GM23248 (cell line): ENCODE measurements at regions not wholly inside any gene's neighbourhood (a gene's known extent, or its start where the extent isn't known, plus 50 kb on each side); places are given as distances from the start of the nearest gene placed in this dataset.

Experiments used
- DNase-seq: peaks from one replicate; pipeline ENCODE4 v3.0.0-alpha.2; 2015
- H2AFZ ChIP-seq: fragments of 200-600 bp; sonication (generic); 2 replicates; pipeline ENCODE4 v1.6.1; 2016; ENCODE audit warnings: antibody characterized with exemption
- H3F3A ChIP-seq: fragments of 200-600 bp; sonication (generic); 2 replicates; pipeline ENCODE4 v1.6.1; 2016; ENCODE audit warnings: mild to moderate bottlenecking, antibody characterized with exemption, mixed run types; ENCODE audit not compliant: insufficient read depth
- H3K27ac ChIP-seq: fragments of 200-600 bp; sonication (generic); 2 replicates; pipeline ENCODE4 v1.5.1; 2016; ENCODE audit warnings: mild to moderate bottlenecking
- H3K27me3 ChIP-seq: fragments of 200-600 bp; sonication (generic); replicated peaks from 2 replicates; pipeline ENCODE4 v1.6.1; 2016; ENCODE audit warnings: mild to moderate bottlenecking; ENCODE audit not compliant: insufficient read depth
- H3K36me3 ChIP-seq: fragments of 200-600 bp; sonication (generic); 2 replicates; pipeline ENCODE4 v1.6.1; 2016; ENCODE audit warnings: low read depth, mild to moderate bottlenecking
- H3K4me1 ChIP-seq: fragments of 200-600 bp; sonication (generic); 2 replicates; pipeline ENCODE4 v1.6.1; 2016; ENCODE audit warnings: mild to moderate bottlenecking; ENCODE audit not compliant: insufficient read depth
- H3K4me2 ChIP-seq: fragments of 200-600 bp; sonication (generic); one replicate; pipeline ENCODE4 v1.6.1; 2016; ENCODE audit warnings: mild to moderate bottlenecking; ENCODE audit not compliant: unreplicated experiment
- H3K4me3 ChIP-seq: fragments of 200-600 bp; sonication (generic); 2 replicates; pipeline ENCODE4 v1.5.1; 2016; ENCODE audit warnings: mild to moderate bottlenecking
- H3K79me2 ChIP-seq: fragments of 200-600 bp; sonication (generic); 2 replicates; pipeline ENCODE4 v1.6.1; 2016; ENCODE audit warnings: mild to moderate bottlenecking; ENCODE audit not compliant: insufficient read depth
- H3K9ac ChIP-seq: fragments of 200-600 bp; sonication (generic); 2 replicates; pipeline ENCODE4 v1.6.1; 2016; ENCODE audit warnings: mild to moderate bottlenecking
- H3K9me2 ChIP-seq: fragments of 200-600 bp; sonication (generic); 2 replicates; pipeline ENCODE4 v1.6.1; 2016; ENCODE audit warnings: mixed run types, mild to moderate bottlenecking, moderate library complexity; ENCODE audit not compliant: insufficient read depth
- H3K9me3 ChIP-seq: fragments of 200-600 bp; sonication (generic); one replicate; pipeline ENCODE4 v1.6.1; 2017; ENCODE audit warnings: low read depth
- H4K20me1 ChIP-seq: fragments of 200-600 bp; sonication (generic); 2 replicates; pipeline ENCODE4 v1.6.0; 2016; ENCODE audit not compliant: insufficient read depth
- EZH2 ChIP-seq: fragments of 200-600 bp; sonication (generic); IDR thresholded peaks from 2 replicates; pipeline ENCODE4 v1.6.1; 2018; ENCODE audit warnings: antibody characterized with exemption, mild to moderate bottlenecking; ENCODE audit not compliant: insufficient read depth, poor library complexity, severe bottlenecking
- EZH2phosphoT487 ChIP-seq: fragments of 200-600 bp; sonication (generic); IDR thresholded peaks from 2 replicates; pipeline ENCODE4 v1.6.1; 2018; ENCODE audit warnings: antibody characterized with exemption, moderate library complexity, mild to moderate bottlenecking, low read depth; ENCODE audit not compliant: insufficient read depth
- WGBS, 2 experiments: methylation state at CpG; one replicate each; pipeline ENCODE4 v1.1.6; 2015 to 2017; ENCODE audit warnings: low lambda C conversion rate in 2 of 2, low coverage in 1 of 2; ENCODE audit errors: missing lambda C conversion rate in 2 of 2; 5-methylcytosine and 5-hydroxymethylcytosine counted together
- in situ Hi-C: fragments of 300-500 bp; cut with MboI; formaldehyde crosslinking; loops from 2 replicates; pipeline ENCODE4 v1.15.0; 2020

DNA sequence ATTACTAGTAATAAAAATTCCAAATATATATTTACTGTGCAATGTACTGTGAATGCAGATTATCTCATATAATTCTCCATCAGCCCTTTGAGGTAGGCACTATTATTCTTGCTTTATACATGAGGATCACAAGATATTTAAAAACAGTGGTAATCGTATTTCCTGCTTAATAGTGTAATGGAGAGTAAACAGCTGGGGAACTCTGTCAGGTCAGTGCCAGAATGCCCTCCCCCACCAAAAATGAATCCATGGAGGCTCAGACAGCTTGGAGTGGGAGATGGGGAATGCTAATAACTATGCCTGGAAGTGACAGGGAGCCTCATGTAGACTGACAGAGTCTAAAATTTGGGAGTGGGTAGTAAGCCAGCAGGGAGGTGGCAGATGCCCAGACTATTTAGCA, 153.6 kb downstream of the PAH start:
- no peaks in the 10 kb centered on the region; the same call in 1 of the 2 replicates for H4K20me1 ChIP-seq
- no peak overlapping the region for H3K27ac ChIP-seq
- H3K4me1 ChIP-seq, result no peaks in the 10 kb centered on the region
- WGBS, 2 experiments, result 68 to 91% methylated on average over 1 of the region's 1 CpG
- H3K9me2 ChIP-seq, result no peaks in the 10 kb centered on the region
- H3K79me2 ChIP-seq, result no peaks in the 10 kb centered on the region
- no peaks in the 10 kb centered on the region for H3K9me3 ChIP-seq
- no peak overlapping the region for H2AFZ ChIP-seq
- no peak overlapping the region for H3K4me3 ChIP-seq
- H3K27me3 ChIP-seq, result no peaks in the 10 kb centered on the region
- H3K36me3 ChIP-seq, result no peaks in the 10 kb centered on the region
- TF ChIP-seq EZH2phosphoT487 (no peak), EZH2 (no peak)
- H3F3A ChIP-seq, result no peaks in the 10 kb centered on the region
- no peak overlapping the region for H3K4me2 ChIP-seq
- in situ Hi-C loops, result loop anchor here (25.0 kb wide), 1 partner anchor 826 kb away; no protein-coding TSS in a partner anchor
- no peak for DNase-seq
- H3K9ac ChIP-seq, result no peak overlapping the region

GRCh38 chr12:102763061-102763460, 154.0 kb downstream of the PAH start:
- Histone ChIP-seq H3K9ac (no peak overlapping the region), H3K4me3 (no peak overlapping the region), H2AFZ (no peak overlapping the region), H4K20me1 (no peaks in the 10 kb centered on the region; the same call in 1 of the 2 replicates), H3K4me1 (no peaks in the 10 kb centered on the region), H3F3A (no peaks in the 10 kb centered on the region), H3K27me3 (no peaks in the 10 kb centered on the region), H3K4me2 (no peak overlapping the region), H3K9me3 (no peaks in the 10 kb centered on the region), H3K9me2 (no peaks in the 10 kb centered on the region), H3K27ac (no peak overlapping the region), H3K36me3 (no peaks in the 10 kb centered on the region), H3K79me2 (no peaks in the 10 kb centered on the region)
- DNase-seq, result no peak
- TF ChIP-seq EZH2phosphoT487 (no peak), EZH2 (no peak)
- in situ Hi-C loops, result loop anchor here (25.0 kb wide), 1 partner anchor 826 kb away; no protein-coding TSS in a partner anchor
- WGBS, 2 experiments, result 49 to 57% methylated on average over 4 of the region's 4 CpGs

DNA sequence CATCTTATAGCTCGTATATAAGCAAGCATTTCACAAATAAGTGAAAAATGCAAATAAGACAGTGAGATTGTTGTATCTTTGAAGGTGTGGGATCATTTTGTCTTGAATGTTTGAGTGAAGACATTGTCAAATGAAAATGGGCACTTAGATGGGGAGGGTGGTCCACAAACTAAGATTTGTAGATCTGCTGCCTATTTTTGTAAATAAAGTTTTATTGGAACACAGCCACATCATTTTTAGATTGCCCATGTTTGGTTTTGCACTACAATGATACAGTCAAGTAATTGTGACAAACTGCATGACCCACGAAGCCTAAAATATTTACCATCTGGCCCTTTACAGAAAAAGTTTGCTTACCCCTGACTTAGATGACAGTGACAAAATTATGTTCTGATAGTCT, 156.7 kb downstream of the PAH start:
- no peaks in the 10 kb centered on the region for H3K36me3 ChIP-seq
- H4K20me1 ChIP-seq, result no peaks in the 10 kb centered on the region; the same call in 1 of the 2 replicates
- no peak overlapping the region for H3K27ac ChIP-seq
- H2AFZ ChIP-seq, result no peak overlapping the region
- H3K9me3 ChIP-seq, result no peaks in the 10 kb centered on the region
- no peak overlapping the region for H3K4me2 ChIP-seq
- no peak for DNase-seq
- H3K9ac ChIP-seq, result no peak overlapping the region
- in situ Hi-C loops, result loop anchor here (25.0 kb wide), 1 partner anchor 823 kb away; no protein-coding TSS in a partner anchor
- 48 to 56% methylated on average over 2 of the region's 2 CpGs for WGBS, 2 experiments
- H3F3A ChIP-seq, result no peaks in the 10 kb centered on the region
- peaks cover 13% of the 10 kb centered on the region for H3K4me1 ChIP-seq
- H3K79me2 ChIP-seq, result no peaks in the 10 kb centered on the region
- TF ChIP-seq EZH2phosphoT487 (no peak), EZH2 (no peak)
- H3K4me3 ChIP-seq, result no peak overlapping the region
- no peaks in the 10 kb centered on the region for H3K27me3 ChIP-seq
- H3K9me2 ChIP-seq, result no peaks in the 10 kb centered on the region

DNA sequence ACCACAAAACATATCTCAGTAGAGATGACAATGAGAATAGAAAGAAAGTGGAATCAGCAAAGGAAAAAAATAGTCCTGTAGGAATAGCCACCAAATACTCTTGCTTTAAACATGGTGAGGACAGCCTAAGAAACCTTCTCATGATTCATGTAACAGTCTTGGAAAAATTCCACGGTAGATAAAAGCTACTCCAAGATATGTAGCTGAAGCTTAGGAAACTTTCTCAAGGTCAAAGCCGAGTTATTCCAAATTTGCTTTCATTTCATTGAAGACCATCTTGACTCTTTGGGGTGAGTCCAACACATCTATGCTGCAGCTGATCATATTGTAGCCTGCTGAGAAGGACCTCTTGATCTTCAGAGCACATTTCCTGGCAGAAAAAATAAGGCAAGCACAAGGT, 157.6 kb downstream of the PAH start:
- no peak overlapping the region for H3K4me3 ChIP-seq
- H3K9ac ChIP-seq, result no peak overlapping the region
- in situ Hi-C loops, result loop anchor here (25.0 kb wide), 1 partner anchor 822 kb away; no protein-coding TSS in a partner anchor
- no peaks in the 10 kb centered on the region for H3F3A ChIP-seq
- no peaks in the 10 kb centered on the region for H3K9me3 ChIP-seq
- DNase-seq, result peak; percentile 25
- H3K79me2 ChIP-seq, result no peaks in the 10 kb centered on the region
- no peaks in the 10 kb centered on the region for H3K9me2 ChIP-seq
- H3K4me2 ChIP-seq, result no peak overlapping the region
- H3K27me3 ChIP-seq, result no peaks in the 10 kb centered on the region
- TF ChIP-seq EZH2, result no peak
- 33 to 48% methylated on average over 2 of the region's 2 CpGs for WGBS, 2 experiments
- no peak overlapping the region for H3K27ac ChIP-seq
- peaks cover 13% of the 10 kb centered on the region for H3K4me1 ChIP-seq
- no peak overlapping the region for H2AFZ ChIP-seq
- H3K36me3 ChIP-seq, result no peaks in the 10 kb centered on the region
- no peaks in the 10 kb centered on the region; the same call in 1 of the 2 replicates for H4K20me1 ChIP-seq

- Histone ChIP-seq H3K9me3 (no peaks in the 10 kb centered on the region), H3K9me2 (no peaks in the 10 kb centered on the region), H3K79me2 (no peaks in the 10 kb centered on the region), H3K9ac (no peak overlapping the region), H3K4me2 (peak overlapping the region; percentile 30), H2AFZ (peak overlapping the region; percentile 56; the same call in 1 of the 2 replicates), H3K27me3 (no peaks in the 10 kb centered on the region), H3K4me3 (0 out of 2 replicates have a peak overlapping the region, but pooled peaks have one; percentile 6), H4K20me1 (no peaks in the 10 kb centered on the region; the same call in 1 of the 2 replicates), H3K27ac (no peak overlapping the region), H3K36me3 (no peaks in the 10 kb centered on the region), H3K4me1 (peaks cover 13% of the 10 kb centered on the region), H3F3A (no peaks in the 10 kb centered on the region)
- in situ Hi-C loops, result loop anchor here (25.0 kb wide), 1 partner anchor 821 kb away; no protein-coding TSS in a partner anchor
- TF ChIP-seq EZH2, result no peak
- TF ChIP-seq EZH2phosphoT487, result no peak
- DNase-seq, result no peak
- 0 to 4% methylated on average over 1 of the region's 1 CpG for WGBS, 2 experiments
Measured at GRCh38 chr12:102757882-102758226, 159.2 kb downstream of the PAH start.
